Loucy (cell line): ENCODE measurements at regions not wholly inside any gene's neighbourhood (a gene's known extent, or its start where the extent isn't known, plus 50 kb on each side); places are given as distances from the start of the nearest gene placed in this dataset.

Experiments used
- H2AFZ ChIP-seq: fragments of 200-600 bp; sonication (generic); 2 replicates; pipeline ENCODE4 v1.6.0; 2016; ENCODE audit warnings: antibody characterized with exemption, mild to moderate bottlenecking, low read length, moderate library complexity
- H3F3A ChIP-seq: fragments of 200-600 bp; 2 replicates; pipeline ENCODE4 v1.6.0; 2016; ENCODE audit warnings: antibody characterized with exemption, low read depth, mild to moderate bottlenecking
- H3K27me3 ChIP-seq: fragments of 200-600 bp; sonication (generic); 2 replicates; pipeline ENCODE4 v1.6.1; 2014; ENCODE audit warnings: low read length, mild to moderate bottlenecking; ENCODE audit not compliant: insufficient read depth, poor library complexity, severe bottlenecking
- H3K36me3 ChIP-seq: fragments of 200-600 bp; sonication (generic); 2 replicates; pipeline ENCODE4 v1.6.1; 2016; ENCODE audit warnings: low read length; ENCODE audit not compliant: insufficient read depth
- H3K4me1 ChIP-seq: fragments of 200-600 bp; sonication (generic); 2 replicates; pipeline ENCODE4 v1.5.1; 2014; ENCODE audit warnings: low read length, mild to moderate bottlenecking; ENCODE audit not compliant: insufficient read depth, poor library complexity, severe bottlenecking
- H3K4me2 ChIP-seq: fragments of 200-600 bp; sonication (generic); 2 replicates; pipeline ENCODE4 v1.6.0; 2014; ENCODE audit warnings: antibody characterized with exemption, low read length, low read depth, mild to moderate bottlenecking; ENCODE audit not compliant: poor library complexity, severe bottlenecking
- H3K4me3 ChIP-seq: fragments of 200-600 bp; sonication (generic); 2 replicates; pipeline ENCODE4 v1.5.1; 2014; ENCODE audit warnings: low read length, mild to moderate bottlenecking, mixed read lengths; ENCODE audit not compliant: poor library complexity, severe bottlenecking
- H3K79me2 ChIP-seq: fragments of 200-600 bp; sonication (generic); 2 replicates; pipeline ENCODE4 v1.6.1; 2014; ENCODE audit warnings: low read length; ENCODE audit not compliant: insufficient read depth
- H3K9ac ChIP-seq: fragments of 200-600 bp; sonication (generic); 2 replicates; pipeline ENCODE4 v1.6.0; 2014; ENCODE audit warnings: mild to moderate bottlenecking, low read depth, low read length, moderate library complexity; ENCODE audit not compliant: poor library complexity, severe bottlenecking
- H3K9me2 ChIP-seq: fragments of 200-600 bp; sonication (generic); replicated peaks from 2 replicates; pipeline ENCODE4 v1.6.1; 2016; ENCODE audit warnings: low read depth, low read length, mixed read lengths
- H3K9me3 ChIP-seq: fragments of 200-600 bp; sonication (generic); 2 replicates; pipeline ENCODE4 v1.6.1; 2014; ENCODE audit warnings: mild to moderate bottlenecking, antibody characterized with exemption, low read length, low read depth; ENCODE audit not compliant: insufficient read depth
- H4K20me1 ChIP-seq: fragments of 200-600 bp; sonication (generic); 2 replicates; pipeline ENCODE4 v1.6.0; 2014; ENCODE audit warnings: antibody characterized with exemption, low read length, mild to moderate bottlenecking; ENCODE audit not compliant: insufficient read depth, poor library complexity, severe bottlenecking
- EZH2phosphoT487 ChIP-seq: fragments of 200-600 bp; IDR thresholded peaks from 2 replicates; pipeline ENCODE4 v1.6.1; 2018; ENCODE audit warnings: antibody characterized with exemption, mild to moderate bottlenecking, moderate library complexity, borderline replicate concordance
- TF ChIP-seq, protein P1 (sequence below): fragments of 200-600 bp; sonication (generic); conservative IDR thresholded peaks from 2 replicates; pipeline ENCODE4 v1.5.1; 2014; ENCODE audit warnings: mild to moderate bottlenecking, antibody characterized with exemption, low read length

DNA sequence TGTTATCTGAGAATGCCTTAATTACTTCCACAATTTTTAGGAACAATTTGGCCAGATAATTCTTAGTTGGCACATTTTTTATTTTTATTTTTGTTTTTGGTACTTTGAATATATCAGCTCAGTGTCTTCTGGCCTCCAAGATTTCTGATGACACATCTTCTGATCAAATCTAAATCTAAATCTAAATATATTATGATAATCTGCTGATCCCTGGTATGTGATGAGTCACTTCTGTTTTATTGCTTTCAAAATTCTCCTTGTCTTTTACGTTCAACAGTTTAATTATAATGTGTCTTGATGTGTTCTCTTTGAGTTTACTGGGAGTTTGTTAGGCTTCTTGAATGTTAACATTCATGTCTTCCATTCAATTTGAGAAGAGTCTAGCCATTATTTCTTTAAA, 436.8 kb downstream of the CDH9 start:
- no peak overlapping the region for H3K4me2 ChIP-seq
- TF ChIP-seq EZH2phosphoT487 = no peak
- TF ChIP-seq, protein P1, sequence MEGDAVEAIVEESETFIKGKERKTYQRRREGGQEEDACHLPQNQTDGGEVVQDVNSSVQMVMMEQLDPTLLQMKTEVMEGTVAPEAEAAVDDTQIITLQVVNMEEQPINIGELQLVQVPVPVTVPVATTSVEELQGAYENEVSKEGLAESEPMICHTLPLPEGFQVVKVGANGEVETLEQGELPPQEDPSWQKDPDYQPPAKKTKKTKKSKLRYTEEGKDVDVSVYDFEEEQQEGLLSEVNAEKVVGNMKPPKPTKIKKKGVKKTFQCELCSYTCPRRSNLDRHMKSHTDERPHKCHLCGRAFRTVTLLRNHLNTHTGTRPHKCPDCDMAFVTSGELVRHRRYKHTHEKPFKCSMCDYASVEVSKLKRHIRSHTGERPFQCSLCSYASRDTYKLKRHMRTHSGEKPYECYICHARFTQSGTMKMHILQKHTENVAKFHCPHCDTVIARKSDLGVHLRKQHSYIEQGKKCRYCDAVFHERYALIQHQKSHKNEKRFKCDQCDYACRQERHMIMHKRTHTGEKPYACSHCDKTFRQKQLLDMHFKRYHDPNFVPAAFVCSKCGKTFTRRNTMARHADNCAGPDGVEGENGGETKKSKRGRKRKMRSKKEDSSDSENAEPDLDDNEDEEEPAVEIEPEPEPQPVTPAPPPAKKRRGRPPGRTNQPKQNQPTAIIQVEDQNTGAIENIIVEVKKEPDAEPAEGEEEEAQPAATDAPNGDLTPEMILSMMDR = no peak
- H3K4me3 ChIP-seq = no peak overlapping the region

DNA sequence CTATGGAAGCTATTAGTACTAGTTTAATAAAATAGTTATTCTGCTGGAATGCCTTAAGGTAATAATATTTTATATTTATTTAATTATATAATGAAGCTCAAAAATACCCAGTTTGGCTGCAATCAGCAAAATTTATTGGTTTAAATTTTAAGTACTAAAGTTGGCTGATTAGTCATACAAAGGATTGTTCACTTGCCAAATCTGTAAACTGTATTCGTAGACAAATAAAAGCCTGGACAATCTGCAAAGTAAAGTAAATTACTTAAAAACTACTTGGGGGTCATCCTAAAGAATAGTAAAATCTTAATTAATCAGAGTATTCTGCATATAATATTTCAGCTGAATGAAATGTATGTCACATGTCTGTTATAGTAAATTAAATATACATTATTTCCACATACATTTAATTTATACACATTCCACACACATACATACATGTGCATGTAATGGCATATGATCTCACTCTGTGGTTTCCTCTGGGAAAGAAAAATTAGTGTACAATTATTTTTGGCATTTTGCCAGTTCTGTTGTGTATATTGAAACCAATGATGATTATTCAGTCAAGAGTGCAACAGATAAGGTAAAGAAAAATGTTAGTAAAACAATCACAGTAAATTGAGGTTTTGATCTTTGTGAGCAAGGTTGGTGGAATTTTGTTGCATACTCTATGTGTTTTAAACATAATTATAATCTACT, 455.9 kb downstream of the CDH9 start:
- Histone ChIP-seq H3K36me3 (no peaks in the 10 kb centered on the region), H2AFZ (no peak overlapping the region), H3K9ac (no peak overlapping the region), H3K4me2 (no peak overlapping the region), H3K27me3 (no peaks in the 10 kb centered on the region), H3K9me3 (no peaks in the 10 kb centered on the region), H4K20me1 (no peaks in the 10 kb centered on the region), H3K4me3 (no peak overlapping the region), H3K9me2 (no peaks in the 10 kb centered on the region), H3F3A (no peaks in the 10 kb centered on the region), H3K79me2 (no peaks in the 10 kb centered on the region), H3K4me1 (no peaks in the 10 kb centered on the region)
- no peak for TF ChIP-seq EZH2phosphoT487
- TF ChIP-seq, protein P1 = no peak

More for the DNA sequence above, 436.8 kb downstream of the CDH9 start:
- Histone ChIP-seq H3F3A (no peaks in the 10 kb centered on the region), H3K9me2 (no peaks in the 10 kb centered on the region), H3K9me3 (no peaks in the 10 kb centered on the region), H3K27me3 (no peaks in the 10 kb centered on the region), H3K36me3 (no peaks in the 10 kb centered on the region), H3K4me1 (no peaks in the 10 kb centered on the region), H4K20me1 (no peaks in the 10 kb centered on the region), H3K9ac (no peak overlapping the region), H3K79me2 (no peaks in the 10 kb centered on the region), H2AFZ (no peak overlapping the region)

GRCh38 chr5:26579712-26580111, 458.7 kb downstream of the CDH9 start:
- Histone ChIP-seq H3K9ac (no peak overlapping the region), H3K4me1 (no peaks in the 10 kb centered on the region), H3K27me3 (no peaks in the 10 kb centered on the region), H3K9me3 (no peaks in the 10 kb centered on the region), H3K36me3 (no peaks in the 10 kb centered on the region), H3K4me3 (no peak overlapping the region), H4K20me1 (no peaks in the 10 kb centered on the region), H3F3A (no peaks in the 10 kb centered on the region), H3K9me2 (no peaks in the 10 kb centered on the region), H2AFZ (no peak overlapping the region), H3K79me2 (no peaks in the 10 kb centered on the region), H3K4me2 (no peak overlapping the region)
- TF ChIP-seq EZH2phosphoT487 = no peak
- TF ChIP-seq, protein P1 = no peak
